AG04449 (cell line): ENCODE measurements at regions not wholly inside any gene's neighbourhood (a gene's known extent, or its start where the extent isn't known, plus 50 kb on each side); places are given as distances from the start of the nearest gene placed in this dataset.

ENCODE experiments used
- CTCF ChIA-PET: fragments of 350-600 bp; formaldehyde crosslinking; extraction: SDS; loops from one replicate; lab custom pipeline; 2021; ENCODE audit warnings: antibody characterized with exemption; lab: Yijun Ruan, JAX
- POLR2A ChIA-PET: fragments of 400-600, 350-600 bp; formaldehyde crosslinking; extraction: SDS; loops from one replicate; lab custom pipeline; 2020; ENCODE audit warnings: antibody characterized with exemption, inconsistent platforms; lab: Yijun Ruan, JAX
- DNase-seq: peaks from one replicate; pipeline ENCODE4 v3.0.0-alpha.2; 2010; ENCODE audit warnings: low read depth, low spot score
- H3K4me3 ChIP-seq: 2 replicates; pipeline ENCODE4 v1.5.1; 2011; ENCODE audit warnings: low read depth, mild to moderate bottlenecking, control low read depth, low read length
- CTCF ChIP-seq: IDR thresholded peaks from one replicate; pipeline ENCODE4 v1.5.1; 2011; ENCODE audit warnings: mild to moderate bottlenecking, moderate library complexity, low read length, control low read depth, inconsistent platforms; ENCODE audit not compliant: insufficient read depth; ENCODE audit errors: missing control alignments

GRCh38 chr4:8695237-8696219 lies 103.0 kb downstream of the CPZ start:
- no peak for TF ChIP-seq CTCF
- H3K4me3 ChIP-seq: no peak overlapping the region
- ChIA-PET CTCF (no interaction called here), POLR2A (no interaction called here)
- DNase-seq: no peak

GRCh38 chr4:8694651-8695151 lies 102.1 kb downstream of the CPZ start:
- CTCF ChIA-PET: no interaction called here
- no peak for DNase-seq
- POLR2A ChIA-PET: no interaction called here
- TF ChIP-seq CTCF: no peak
- H3K4me3 ChIP-seq: no peak overlapping the region

- CTCF ChIA-PET: no interaction called here
- no peak for TF ChIP-seq CTCF
- no peak for DNase-seq
- POLR2A ChIA-PET: no interaction called here
- no peak overlapping the region for H3K4me3 ChIP-seq
Observed at GRCh38 chr4:8694226-8694625, 101.7 kb downstream of the CPZ start.

GRCh38 chr4:8691151-8691775 lies 98.7 kb downstream of the CPZ start:
- TF ChIP-seq CTCF: no peak
- no peak overlapping the region for H3K4me3 ChIP-seq
- CTCF ChIA-PET: no interaction called here
- POLR2A ChIA-PET: no interaction called here
- no peak for DNase-seq

- H3K4me3 ChIP-seq: no peak overlapping the region
- ChIA-PET CTCF (no interaction called here), POLR2A (no interaction called here)
- TF ChIP-seq CTCF: no peak
- DNase-seq: no peak
Observed at GRCh38 chr4:8690216-8691150, 97.9 kb downstream of the CPZ start.
